HG03442 (cell line): ENCODE measurements at regions not wholly inside any gene's neighbourhood (a gene's known extent, or its start where the extent isn't known, plus 50 kb on each side); places are given as distances from the start of the nearest gene placed in this dataset.

ENCODE experiments used
- ATAC-seq: cut with Tn5 transposase; IDR thresholded peaks from one replicate; pipeline ENCODE4 v1.9.1; 2021; ENCODE audit warnings: mild to moderate bottlenecking, moderate library complexity; ENCODE audit not compliant: unreplicated experiment

GRCh38 chr5:61621202-61621650, 289.2 kb downstream of the ZSWIM6 start:
- ATAC-seq: no peak

GRCh38 chr5:61622156-61622555, 290.1 kb downstream of the ZSWIM6 start:
- ATAC-seq: no peak

GRCh38 chr5:61623401-61624069, 291.5 kb downstream of the ZSWIM6 start:
- no peak for ATAC-seq

- no peak for ATAC-seq
Observed at GRCh38 chr5:61624553-61625136, 292.6 kb downstream of the ZSWIM6 start.

GRCh38 chr5:61625137-61625561, 293.1 kb downstream of the ZSWIM6 start:
- no peak for ATAC-seq

- peak; percentile 54 for ATAC-seq
Observed at GRCh38 chr5:61625681-61626621, 293.9 kb downstream of the ZSWIM6 start.

- peak; percentile 24 for ATAC-seq
Observed at GRCh38 chr5:61626639-61627282, 294.7 kb downstream of the ZSWIM6 start.

GRCh38 chr5:61627531-61627930, 295.5 kb downstream of the ZSWIM6 start:
- no peak for ATAC-seq

- ATAC-seq: no peak
Observed at GRCh38 chr5:61630908-61631307, 298.9 kb downstream of the ZSWIM6 start.

GRCh38 chr5:61631438-61631941, 299.4 kb downstream of the ZSWIM6 start:
- ATAC-seq: no peak

- no peak for ATAC-seq
Observed at GRCh38 chr5:61632064-61632463, 300.0 kb downstream of the ZSWIM6 start.

GRCh38 chr5:61635271-61635670, 303.2 kb downstream of the ZSWIM6 start:
- no peak for ATAC-seq

- ATAC-seq: no peak
Observed at GRCh38 chr5:61637566-61637965, 305.5 kb downstream of the ZSWIM6 start.

- ATAC-seq: no peak
Observed at GRCh38 chr5:61638476-61638875, 306.4 kb downstream of the ZSWIM6 start.

GRCh38 chr5:61640179-61641021, 308.3 kb downstream of the ZSWIM6 start:
- no peak for ATAC-seq

- ATAC-seq: no peak
Observed at GRCh38 chr5:61641748-61642565, 309.9 kb downstream of the ZSWIM6 start.

GRCh38 chr5:61647672-61648071, 315.6 kb downstream of the ZSWIM6 start:
- no peak for ATAC-seq

- no peak for ATAC-seq
Observed at GRCh38 chr5:61649231-61649630, 317.2 kb downstream of the ZSWIM6 start.

GRCh38 chr5:61649971-61650370, 317.9 kb downstream of the ZSWIM6 start:
- ATAC-seq: no peak
